ENCODE measurements at regions not wholly inside any gene's neighbourhood (a gene's known extent, or its start where the extent isn't known, plus 50 kb on each side); places are given as distances from the start of the nearest gene placed in this dataset.

GRCh38 chr2:13585732-13586131 lies 869.0 kb downstream of the TRIB2 start:
- H3K4me3 ChIP-seq (ENCODE audit: low read depth, low read length): no peak overlapping the region
- in situ Hi-C loops (cut with HindIII; ENCODE audit: low sequenced_read_pairs): no loop called here
- TF ChIP-seq, protein P1, sequence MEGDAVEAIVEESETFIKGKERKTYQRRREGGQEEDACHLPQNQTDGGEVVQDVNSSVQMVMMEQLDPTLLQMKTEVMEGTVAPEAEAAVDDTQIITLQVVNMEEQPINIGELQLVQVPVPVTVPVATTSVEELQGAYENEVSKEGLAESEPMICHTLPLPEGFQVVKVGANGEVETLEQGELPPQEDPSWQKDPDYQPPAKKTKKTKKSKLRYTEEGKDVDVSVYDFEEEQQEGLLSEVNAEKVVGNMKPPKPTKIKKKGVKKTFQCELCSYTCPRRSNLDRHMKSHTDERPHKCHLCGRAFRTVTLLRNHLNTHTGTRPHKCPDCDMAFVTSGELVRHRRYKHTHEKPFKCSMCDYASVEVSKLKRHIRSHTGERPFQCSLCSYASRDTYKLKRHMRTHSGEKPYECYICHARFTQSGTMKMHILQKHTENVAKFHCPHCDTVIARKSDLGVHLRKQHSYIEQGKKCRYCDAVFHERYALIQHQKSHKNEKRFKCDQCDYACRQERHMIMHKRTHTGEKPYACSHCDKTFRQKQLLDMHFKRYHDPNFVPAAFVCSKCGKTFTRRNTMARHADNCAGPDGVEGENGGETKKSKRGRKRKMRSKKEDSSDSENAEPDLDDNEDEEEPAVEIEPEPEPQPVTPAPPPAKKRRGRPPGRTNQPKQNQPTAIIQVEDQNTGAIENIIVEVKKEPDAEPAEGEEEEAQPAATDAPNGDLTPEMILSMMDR (IDR thresholded peaks at IDR 0.05; ENCODE audit: low read depth, low read length): no peak
- no peak for DNase-seq (ENCODE audit: low read depth, low spot score)

GRCh38 chr2:13596233-13596632 lies 879.5 kb downstream of the TRIB2 start:
- no peak overlapping the region for H3K4me3 ChIP-seq (ENCODE audit: low read depth, low read length)
- DNase-seq (ENCODE audit: low read depth, low spot score): no peak
- in situ Hi-C loops (cut with HindIII; ENCODE audit: low sequenced_read_pairs): no loop called here
- TF ChIP-seq, protein P1 (IDR thresholded peaks at IDR 0.05; ENCODE audit: low read depth, low read length): no peak

- in situ Hi-C loops (cut with HindIII; ENCODE audit: low sequenced_read_pairs): no loop called here
- no peak for DNase-seq (ENCODE audit: low read depth, low spot score)
- TF ChIP-seq, protein P1 (IDR thresholded peaks at IDR 0.05; ENCODE audit: low read depth, low read length): no peak
Measured at GRCh38 chr2:13597176-13597575, 880.4 kb downstream of the TRIB2 start.

DNA sequence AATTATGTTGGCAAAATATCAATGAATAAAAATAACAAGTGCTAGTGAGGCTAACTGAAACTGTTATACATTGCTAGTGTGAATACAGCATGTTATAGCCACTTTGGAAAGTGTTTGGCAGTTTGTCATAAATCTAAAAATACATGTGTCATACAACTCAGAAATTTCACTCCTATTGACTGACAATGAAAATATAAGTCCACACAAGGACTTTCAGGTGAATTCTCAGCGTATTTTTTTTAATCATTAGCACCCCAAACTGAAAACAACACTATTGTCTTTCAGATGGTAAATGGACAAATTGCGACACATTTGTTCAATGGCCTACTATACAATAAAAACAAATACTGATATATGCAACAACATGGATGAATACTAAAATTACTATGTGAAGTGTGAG lies 884.8 kb downstream of the TRIB2 start:
- TF ChIP-seq, protein P1 (IDR thresholded peaks at IDR 0.05; ENCODE audit: low read depth, low read length): no peak
- in situ Hi-C loops (cut with HindIII; ENCODE audit: low sequenced_read_pairs): no loop called here
- no peak for DNase-seq (ENCODE audit: low read depth, low spot score)
- H3K4me3 ChIP-seq (ENCODE audit: low read depth, low read length): no peak overlapping the region

More at GRCh38 chr2:13597176-13597575, 880.4 kb downstream of the TRIB2 start:
- no peak overlapping the region for H3K4me3 ChIP-seq (ENCODE audit: low read depth, low read length)

DNA sequence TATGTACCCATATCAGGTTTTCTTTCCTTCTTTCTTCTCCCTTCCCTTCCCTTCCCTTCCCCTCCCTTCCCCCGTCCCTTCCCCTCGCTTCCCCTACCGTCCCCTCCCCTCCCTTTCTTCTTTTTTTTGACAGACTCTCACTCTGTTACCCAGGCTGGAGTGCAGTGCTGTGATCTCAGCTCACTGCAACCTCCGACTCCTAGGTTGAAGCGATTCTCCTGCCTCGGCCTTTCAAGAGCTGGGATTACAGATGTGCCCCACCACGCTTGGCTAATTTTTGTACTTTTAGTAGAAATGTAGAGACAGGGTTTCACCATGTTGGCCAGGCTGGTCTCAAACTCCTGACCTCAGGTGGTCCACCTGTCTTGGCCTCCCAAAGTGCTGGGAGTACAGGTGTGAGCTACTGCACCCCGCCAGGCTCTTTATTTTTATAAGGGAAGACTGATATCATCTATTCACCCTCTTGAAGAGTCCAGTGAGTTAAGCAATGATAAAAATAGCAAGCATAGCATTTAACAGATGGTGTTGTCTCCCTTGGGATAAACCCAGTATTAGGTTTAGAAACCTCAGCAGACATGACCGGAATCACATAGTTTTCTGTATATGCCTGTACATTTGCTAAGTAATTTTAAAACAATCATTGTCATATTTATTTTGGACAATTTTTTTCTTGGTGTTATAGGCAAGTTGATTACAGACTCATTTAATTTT lies 888.4 kb downstream of the TRIB2 start:
- TF ChIP-seq, protein P1 (IDR thresholded peaks at IDR 0.05; ENCODE audit: low read depth, low read length): no peak
- DNase-seq (ENCODE audit: low read depth, low spot score): no peak
- in situ Hi-C loops (cut with HindIII; ENCODE audit: low sequenced_read_pairs): no loop called here
- no peak overlapping the region for H3K4me3 ChIP-seq (ENCODE audit: low read depth, low read length)

DNA sequence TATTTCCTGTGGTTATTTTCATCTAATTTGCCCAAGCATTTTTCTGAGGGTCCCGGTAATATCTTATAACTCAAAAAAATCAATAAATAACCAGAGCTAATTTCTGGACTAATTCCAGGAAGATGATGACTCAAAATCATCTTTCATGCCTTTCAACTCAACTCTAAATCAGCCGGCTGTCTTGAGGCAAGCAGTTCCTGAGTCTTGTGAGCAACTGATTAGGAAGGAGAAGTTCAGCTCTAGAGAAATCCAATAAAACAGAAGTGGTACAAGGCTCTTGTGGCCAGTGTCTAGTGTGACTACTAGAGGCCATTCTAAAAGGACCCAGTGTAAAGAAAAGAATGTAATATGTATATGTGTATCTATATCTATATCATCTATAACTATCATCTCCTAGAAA lies 890.4 kb downstream of the TRIB2 start:
- DNase-seq (ENCODE audit: low read depth, low spot score): no peak
- TF ChIP-seq, protein P1 (IDR thresholded peaks at IDR 0.05; ENCODE audit: low read depth, low read length): no peak
- no peak overlapping the region for H3K4me3 ChIP-seq (ENCODE audit: low read depth, low read length)
- in situ Hi-C loops (cut with HindIII; ENCODE audit: low sequenced_read_pairs): no loop called here

All from astrocyte of the spinal cord (primary cell).